HG03025 (cell line): ENCODE measurements at regions not wholly inside any gene's neighbourhood (a gene's known extent, or its start where the extent isn't known, plus 50 kb on each side); places are given as distances from the start of the nearest gene placed in this dataset.
A peak's percentile ranks its signal among the peaks of the same experiment; 100 is the strongest.
"Not testable (repeated sequence)": the region's sequence is repeated elsewhere in the genome, so short reads cannot be mapped to it uniquely, and the experiment has no call there.

ENCODE experiments used
- ATAC-seq: cut with Tn5 transposase; IDR thresholded peaks from one replicate; pipeline ENCODE4 v1.9.1; 2021; ENCODE audit warnings: mild to moderate bottlenecking, moderate library complexity; ENCODE audit not compliant: unreplicated experiment, low FRiP score

DNA sequence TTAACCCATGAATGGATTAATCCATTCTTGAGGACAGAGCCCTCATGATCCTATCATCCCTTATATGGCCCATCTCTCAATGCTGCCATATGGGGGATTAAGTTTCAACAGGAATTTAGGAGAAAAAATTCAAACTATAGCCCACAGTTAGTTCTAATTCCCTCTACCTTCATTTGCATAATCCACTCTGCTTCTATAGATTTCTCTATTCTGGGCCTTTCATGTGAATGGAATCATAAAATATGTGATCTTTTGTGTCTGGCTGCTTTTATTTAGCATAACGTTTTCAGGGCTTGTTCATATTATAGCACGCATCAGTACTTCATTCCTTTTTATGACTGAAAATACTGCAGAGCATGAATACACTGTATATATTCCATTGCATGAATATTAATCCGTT lies 55.4 kb downstream of the CTSL start:
- ATAC-seq = no peak

DNA sequence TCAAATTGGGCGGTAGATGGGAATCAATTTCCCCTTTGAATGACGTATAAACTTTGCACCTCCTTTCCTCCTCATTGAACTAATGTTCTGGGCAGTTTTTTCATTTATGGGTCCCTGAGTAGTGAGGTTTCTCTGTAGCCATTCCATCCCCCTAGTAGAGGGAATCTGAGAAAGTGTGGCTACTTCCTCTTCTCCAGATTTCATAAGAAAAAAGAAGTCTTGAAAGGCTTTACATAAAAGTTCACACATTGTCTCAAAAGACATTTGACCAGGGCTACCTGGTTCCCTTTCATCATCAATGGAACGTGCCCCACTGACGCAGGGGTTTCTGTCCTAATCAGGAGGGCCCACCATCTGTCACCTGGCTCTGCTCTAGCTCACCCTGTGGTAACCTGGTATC lies 57.3 kb downstream of the CTSL start:
- ATAC-seq = no peak

DNA sequence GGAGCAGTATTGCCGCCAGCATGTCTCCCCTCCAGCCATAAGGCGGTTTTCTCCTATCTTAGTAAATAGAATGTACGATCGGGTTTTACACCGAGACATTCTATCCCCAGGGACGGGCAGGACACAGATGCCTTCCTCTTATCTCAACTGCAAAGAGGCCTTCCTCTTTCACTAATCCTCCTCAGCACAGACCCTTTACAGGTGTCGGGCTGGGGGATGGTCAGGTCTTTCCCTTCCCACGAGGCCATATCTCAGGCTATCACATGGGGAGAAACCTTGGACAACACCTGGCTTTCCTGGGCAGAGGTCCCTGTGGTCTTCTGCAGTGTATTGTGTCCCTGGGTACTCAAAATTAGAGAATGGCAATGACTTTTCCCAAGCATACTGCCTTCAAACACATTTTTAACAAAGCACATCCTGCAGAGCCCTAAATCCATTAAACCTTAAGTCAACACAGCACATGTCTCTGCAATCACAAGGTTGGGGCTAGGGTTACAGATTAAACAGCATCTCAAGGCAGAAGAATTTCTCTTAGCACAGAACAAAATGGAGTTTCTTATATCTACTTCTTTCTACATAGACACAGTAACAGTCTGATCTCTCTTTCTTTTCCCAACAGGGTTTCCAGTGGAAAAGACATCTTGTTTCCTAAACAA lies 59.5 kb downstream of the CTSL start:
- ATAC-seq = not testable (repeated sequence)

DNA sequence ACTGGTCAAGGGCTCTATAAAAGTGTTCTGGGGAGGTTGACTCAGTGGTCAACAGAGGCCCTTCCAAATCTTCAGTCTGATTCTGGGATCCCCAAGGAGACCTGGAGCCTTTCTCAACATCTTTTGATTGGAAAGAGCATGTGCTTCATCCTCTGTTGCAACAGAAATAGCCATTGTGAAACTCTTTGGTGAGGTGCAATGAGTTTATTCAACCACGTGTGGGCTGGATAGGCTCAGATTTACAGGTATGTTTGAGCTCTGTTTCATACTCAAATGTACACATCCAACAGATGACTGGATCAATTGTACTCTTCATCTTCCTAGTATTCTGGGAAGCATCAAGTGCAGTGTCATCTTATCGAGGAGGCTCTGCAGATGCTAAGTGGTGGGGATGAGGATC lies 60.5 kb downstream of the CTSL start:
- no peak for ATAC-seq

DNA sequence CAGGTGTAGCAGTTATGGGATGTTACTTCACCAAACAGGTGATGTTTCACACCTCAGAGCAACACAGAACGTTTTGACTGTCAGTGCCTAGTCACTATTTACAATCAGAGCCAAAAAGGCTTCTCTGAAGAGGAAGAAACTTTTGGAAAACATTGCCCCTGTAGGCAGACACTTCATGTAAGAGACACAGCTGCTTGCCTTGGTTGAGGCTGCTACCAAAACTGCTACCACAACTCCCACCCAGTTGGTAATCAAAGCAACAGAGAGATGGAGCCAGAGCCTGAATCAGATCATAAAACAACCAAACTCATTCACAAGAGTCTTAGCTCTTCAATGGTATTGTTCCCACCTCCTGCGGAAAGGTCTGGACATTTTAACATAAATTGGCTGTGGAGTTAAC lies 61.0 kb downstream of the CTSL start:
- ATAC-seq = no peak

- ATAC-seq = no peak
Observed at GRCh38 chr9:87787735-87788134, 61.8 kb downstream of the CTSL start.

DNA sequence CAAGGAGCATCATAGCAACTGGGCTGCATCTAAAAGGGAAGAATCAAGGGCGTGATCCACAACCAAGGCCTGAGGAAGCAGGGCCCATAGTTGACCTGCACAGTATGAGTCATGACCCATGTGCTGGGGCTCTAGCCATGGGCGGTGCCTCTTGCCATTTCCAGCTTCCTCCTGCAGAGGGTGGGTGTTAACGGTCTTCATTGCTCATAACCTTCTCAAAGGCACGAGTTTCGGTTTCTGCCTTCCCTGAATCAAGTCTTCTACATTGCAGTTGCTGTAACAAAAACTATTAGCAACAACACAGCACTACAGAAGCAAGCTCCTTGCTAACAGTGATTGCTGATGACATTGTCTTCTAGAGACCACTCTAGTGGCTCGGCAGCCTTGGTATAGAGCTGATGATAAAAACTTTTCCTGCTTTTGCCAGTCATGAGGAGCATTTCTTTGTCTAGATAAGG lies 66.9 kb downstream of the CTSL start:
- peak; percentile 94 for ATAC-seq

DNA sequence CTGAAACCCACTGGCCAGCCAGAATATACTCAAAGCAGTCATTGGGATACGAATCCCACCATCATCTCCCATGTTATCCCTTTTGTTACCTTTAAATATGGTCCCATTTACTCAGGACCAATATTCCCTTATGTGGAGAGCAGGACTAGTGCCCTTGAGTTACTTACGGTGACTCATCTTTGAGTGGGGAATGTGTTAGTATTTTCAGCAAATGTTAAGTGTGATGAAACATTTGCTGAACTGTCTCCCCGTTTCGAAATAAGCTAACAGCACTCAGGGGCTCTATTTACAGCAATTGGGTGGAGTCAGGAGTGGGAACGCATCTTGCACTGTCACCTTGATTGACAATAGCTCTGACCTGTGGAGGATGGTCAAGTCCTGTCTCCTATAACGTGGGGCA lies 67.4 kb downstream of the CTSL start:
- ATAC-seq = no peak

- ATAC-seq = no peak
Observed at GRCh38 chr9:87795178-87795577, 69.3 kb downstream of the CTSL start.

- no peak for ATAC-seq
Observed at GRCh38 chr9:87796196-87796595, 70.3 kb downstream of the CTSL start.

- no peak for ATAC-seq
Observed at GRCh38 chr9:87798261-87798833, 72.4 kb downstream of the CTSL start.

- ATAC-seq = no peak
Observed at GRCh38 chr9:87799503-87799902, 73.6 kb downstream of the CTSL start.

DNA sequence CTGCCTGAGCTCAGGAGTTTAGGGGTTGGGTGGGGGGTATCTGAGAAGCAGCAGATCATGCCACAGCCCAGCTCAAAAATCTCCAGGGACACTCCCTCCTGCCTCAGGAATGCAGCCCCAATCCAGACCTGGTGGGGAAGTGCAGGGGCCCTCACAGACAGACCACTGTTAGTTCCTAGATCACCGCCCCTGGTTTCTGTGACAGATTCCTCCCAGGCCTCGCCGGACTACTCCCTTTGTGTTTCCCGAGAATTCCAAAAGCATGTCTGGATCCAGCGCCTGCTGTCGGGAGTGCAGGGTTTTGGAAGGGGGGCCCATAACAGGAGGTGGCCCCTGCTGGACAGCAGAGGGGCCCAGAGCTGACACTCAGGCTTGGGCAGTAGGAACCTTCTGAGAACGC lies 74.5 kb downstream of the CTSL start:
- ATAC-seq = no peak

GRCh38 chr9:87801013-87801412 lies 75.1 kb downstream of the CTSL start:
- no peak for ATAC-seq

DNA sequence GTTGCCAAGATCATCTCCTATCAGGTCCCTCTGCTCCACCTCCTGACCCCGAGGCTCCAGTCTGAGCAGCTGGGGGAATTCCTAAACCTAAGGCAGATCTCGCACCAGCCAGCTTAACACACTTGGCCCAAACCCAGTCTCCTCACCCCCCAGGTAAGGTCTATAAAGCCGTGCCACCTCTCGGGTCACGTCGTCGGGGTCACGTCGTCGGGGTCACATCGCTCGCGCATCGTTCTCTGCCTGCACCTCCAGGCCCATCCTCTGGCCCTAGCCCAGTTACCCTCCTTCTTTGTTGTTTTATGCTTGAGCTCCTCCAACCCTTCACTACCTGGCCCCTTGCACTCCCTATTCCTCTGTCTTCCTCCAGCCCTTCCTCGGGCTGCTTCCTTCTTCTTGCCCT lies 77.2 kb downstream of the CTSL start:
- ATAC-seq = no peak

DNA sequence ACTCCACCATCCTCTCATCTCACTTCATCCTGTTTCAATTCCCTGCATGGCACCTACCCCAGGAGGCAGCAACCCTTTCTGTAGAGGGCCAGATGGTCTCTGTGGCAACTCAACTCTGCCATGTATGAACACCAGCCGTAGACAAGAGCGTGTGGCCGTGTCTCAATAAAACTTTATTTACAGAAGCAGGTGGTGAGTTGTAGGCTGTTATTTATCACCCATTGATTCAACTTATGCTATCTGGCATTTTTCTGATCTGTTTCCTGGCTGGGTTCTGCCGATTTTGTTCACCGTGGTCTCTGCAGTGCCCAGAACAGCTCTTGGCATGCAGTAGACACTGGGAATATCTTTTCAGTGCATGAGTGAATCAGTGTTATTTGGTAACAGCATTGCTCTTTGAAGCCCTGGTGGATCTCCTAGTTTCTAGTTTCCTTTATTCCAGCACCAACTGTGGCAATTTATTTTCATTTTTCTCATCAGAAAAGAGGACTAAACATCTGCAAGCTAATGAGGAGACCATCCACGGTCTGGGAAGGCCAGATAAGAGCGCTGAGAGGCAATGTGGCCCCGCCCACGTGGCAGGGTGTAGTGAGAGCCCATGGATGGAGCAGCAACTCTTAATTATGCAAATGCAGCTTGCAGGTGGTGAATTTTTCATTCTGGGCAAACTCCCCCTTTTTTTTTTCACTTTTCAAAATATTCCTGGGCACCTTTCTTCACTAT lies 77.9 kb downstream of the CTSL start:
- ATAC-seq = no peak

DNA sequence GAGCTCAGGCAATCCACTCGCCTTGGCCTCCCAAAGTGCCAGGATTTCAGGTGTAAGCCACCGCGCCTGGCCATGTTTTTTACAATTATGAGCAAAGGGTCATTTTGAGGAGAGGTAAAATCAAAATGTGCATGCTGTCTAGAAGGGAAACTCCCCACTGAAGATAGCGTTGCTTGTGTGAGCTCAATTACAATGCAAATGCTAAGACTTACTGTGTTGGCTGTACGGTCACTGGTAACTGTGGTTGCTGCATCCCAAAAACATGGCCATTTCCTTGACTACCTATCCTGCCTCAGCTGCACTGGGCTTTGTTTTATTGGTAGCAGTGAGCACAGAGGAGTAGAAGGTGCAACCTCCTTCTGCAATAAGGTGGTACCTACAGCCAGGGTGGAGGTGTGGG lies 77.4 kb upstream of the SPATA31E1 start:
- no peak for ATAC-seq

DNA sequence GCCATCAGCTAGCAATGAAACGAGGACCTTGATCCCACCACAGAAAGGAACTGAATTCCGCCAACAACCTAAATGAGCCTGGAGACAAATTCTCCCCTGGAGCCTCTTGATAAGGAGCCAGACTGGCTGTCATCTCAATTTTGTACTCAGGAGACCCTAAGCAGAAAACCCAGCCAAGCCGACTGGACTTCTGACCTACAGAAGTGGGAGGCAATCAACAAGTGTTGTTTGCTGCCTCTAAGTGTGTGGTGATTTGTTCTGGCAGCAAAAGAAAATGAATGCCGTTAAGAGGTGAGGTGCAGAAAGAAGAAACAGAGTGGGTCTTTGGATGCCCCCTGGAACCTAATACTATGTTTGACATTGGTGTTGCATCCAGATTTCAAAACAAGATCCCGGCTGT lies 72.7 kb upstream of the SPATA31E1 start:
- ATAC-seq = no peak

DNA sequence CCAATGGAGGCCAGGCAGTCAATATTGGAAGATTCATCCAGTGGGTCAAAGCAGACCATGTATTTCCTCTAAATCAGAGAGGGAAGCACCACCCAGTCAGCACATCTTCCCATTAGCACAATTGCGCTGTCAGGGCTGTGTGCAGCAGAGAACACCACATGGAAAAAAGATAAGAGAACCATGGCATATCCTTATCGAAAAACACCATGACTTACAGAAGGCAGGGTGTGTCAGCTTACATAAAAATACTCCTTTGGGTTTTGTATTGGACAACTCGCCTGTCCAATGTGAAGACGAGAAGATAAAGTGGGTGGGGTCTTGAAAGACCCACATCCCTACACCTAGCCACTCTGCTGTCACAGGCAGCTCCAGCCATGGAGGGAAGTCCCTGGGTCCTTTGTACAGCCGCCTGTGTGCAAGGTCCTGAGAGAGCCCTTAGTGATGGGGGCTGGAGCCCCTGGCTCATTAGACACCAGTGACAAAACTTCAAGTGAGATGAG lies 71.9 kb upstream of the SPATA31E1 start:
- no peak for ATAC-seq

- ATAC-seq = no peak
Observed at GRCh38 chr9:87812375-87813118, 70.1 kb upstream of the SPATA31E1 start.

GRCh38 chr9:87813119-87813463 lies 69.6 kb upstream of the SPATA31E1 start:
- no peak for ATAC-seq
